HL-60 (cell line): ENCODE measurements at regions not wholly inside any gene's neighbourhood (a gene's known extent, or its start where the extent isn't known, plus 50 kb on each side); places are given as distances from the start of the nearest gene placed in this dataset.

Experiments
- DNase-seq, 2 experiments: peaks; one replicate each; pipeline ENCODE4 v3.0.0-alpha.2; 2010 to 2020; ENCODE audit warnings: low read depth in 1 of 2, low spot score in 1 of 2
- H3K27ac ChIP-seq: fragments of 250-450 bp; sonication (Bioruptor Pico); replicated peaks from 2 replicates; pipeline ENCODE4 v1.5.1; 2020; ENCODE audit warnings: mild to moderate bottlenecking, moderate library complexity
- H3K27me3 ChIP-seq: fragments of 250-450 bp; sonication (Bioruptor Pico); 2 replicates; pipeline ENCODE4 v1.5.1; 2021; ENCODE audit warnings: mild to moderate bottlenecking, moderate library complexity; ENCODE audit not compliant: insufficient read depth, poor library complexity, severe bottlenecking
- H3K4me3 ChIP-seq: replicated peaks from 2 replicates; pipeline ENCODE4 v1.5.1; 2011; ENCODE audit warnings: mild to moderate bottlenecking, control low read depth, low read length; ENCODE audit not compliant: insufficient read depth
- GABPA ChIP-seq: IDR thresholded peaks from 2 replicates; pipeline ENCODE4 v1.6.1; 2012; ENCODE audit warnings: low read depth
- POLR2AphosphoS5 ChIP-seq: IDR thresholded peaks from 2 replicates; pipeline ENCODE4 v1.6.1; 2012; ENCODE audit warnings: low read depth
- SPI1 ChIP-seq: IDR thresholded peaks from 2 replicates; pipeline ENCODE4 v1.6.1; 2012; ENCODE audit warnings: low read depth, mild to moderate bottlenecking, borderline replicate concordance
- TF ChIP-seq, protein P1 (sequence below): IDR thresholded peaks from 2 replicates; pipeline ENCODE4 v1.6.1; 2012; ENCODE audit warnings: low read depth; ENCODE audit not compliant: insufficient replicate concordance
- TF ChIP-seq, protein P2 (sequence below): IDR thresholded peaks from one replicate; pipeline ENCODE4 v1.5.1; 2011; ENCODE audit warnings: low read length, control low read depth, inconsistent platforms; ENCODE audit not compliant: insufficient read depth

DNA sequence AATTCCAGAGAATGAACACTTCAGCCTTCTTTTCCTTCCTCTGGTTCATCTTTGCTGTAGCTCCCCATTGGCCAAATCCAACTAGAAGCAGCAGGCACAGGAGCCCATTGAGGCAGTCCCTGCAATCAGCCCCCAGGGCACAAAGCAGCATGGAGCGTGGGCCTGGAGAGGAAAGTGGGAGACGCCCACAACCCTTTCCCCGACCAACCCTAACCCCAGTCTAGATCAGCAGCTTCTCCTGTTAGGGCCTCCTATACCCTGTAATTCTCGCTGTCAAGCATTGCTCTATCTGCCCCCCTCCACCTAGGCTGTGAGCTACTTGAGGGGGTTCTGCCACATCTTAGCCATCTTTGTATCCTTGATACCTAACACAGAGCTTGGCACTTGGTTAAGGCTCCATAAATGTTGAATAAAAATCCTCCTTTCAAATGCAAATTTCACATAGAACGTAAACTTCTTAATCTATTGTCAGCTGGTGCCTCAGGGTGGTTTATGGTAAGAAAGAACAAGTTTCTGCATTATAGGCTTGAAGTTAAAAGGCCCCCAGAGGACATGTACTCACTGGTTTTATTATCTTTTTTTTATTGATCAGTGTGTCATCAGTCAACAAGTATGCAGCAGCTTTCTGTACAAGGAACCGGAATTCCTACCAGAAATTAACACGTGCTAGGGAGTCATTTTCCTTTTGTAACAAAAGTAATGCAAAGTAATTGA, 97.9 kb upstream of the PFN2 start:
- no peak for DNase-seq
- Histone ChIP-seq H3K4me3 (no peak overlapping the region), H3K27ac (no peak overlapping the region), H3K27me3 (peaks cover 3% of the 10 kb centered on the region)
- TF ChIP-seq POLR2AphosphoS5 (no peak), GABPA (no peak), SPI1 (no peak)
- TF ChIP-seq, protein P1, sequence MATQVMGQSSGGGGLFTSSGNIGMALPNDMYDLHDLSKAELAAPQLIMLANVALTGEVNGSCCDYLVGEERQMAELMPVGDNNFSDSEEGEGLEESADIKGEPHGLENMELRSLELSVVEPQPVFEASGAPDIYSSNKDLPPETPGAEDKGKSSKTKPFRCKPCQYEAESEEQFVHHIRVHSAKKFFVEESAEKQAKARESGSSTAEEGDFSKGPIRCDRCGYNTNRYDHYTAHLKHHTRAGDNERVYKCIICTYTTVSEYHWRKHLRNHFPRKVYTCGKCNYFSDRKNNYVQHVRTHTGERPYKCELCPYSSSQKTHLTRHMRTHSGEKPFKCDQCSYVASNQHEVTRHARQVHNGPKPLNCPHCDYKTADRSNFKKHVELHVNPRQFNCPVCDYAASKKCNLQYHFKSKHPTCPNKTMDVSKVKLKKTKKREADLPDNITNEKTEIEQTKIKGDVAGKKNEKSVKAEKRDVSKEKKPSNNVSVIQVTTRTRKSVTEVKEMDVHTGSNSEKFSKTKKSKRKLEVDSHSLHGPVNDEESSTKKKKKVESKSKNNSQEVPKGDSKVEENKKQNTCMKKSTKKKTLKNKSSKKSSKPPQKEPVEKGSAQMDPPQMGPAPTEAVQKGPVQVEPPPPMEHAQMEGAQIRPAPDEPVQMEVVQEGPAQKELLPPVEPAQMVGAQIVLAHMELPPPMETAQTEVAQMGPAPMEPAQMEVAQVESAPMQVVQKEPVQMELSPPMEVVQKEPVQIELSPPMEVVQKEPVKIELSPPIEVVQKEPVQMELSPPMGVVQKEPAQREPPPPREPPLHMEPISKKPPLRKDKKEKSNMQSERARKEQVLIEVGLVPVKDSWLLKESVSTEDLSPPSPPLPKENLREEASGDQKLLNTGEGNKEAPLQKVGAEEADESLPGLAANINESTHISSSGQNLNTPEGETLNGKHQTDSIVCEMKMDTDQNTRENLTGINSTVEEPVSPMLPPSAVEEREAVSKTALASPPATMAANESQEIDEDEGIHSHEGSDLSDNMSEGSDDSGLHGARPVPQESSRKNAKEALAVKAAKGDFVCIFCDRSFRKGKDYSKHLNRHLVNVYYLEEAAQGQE = no peak
- TF ChIP-seq, protein P2, sequence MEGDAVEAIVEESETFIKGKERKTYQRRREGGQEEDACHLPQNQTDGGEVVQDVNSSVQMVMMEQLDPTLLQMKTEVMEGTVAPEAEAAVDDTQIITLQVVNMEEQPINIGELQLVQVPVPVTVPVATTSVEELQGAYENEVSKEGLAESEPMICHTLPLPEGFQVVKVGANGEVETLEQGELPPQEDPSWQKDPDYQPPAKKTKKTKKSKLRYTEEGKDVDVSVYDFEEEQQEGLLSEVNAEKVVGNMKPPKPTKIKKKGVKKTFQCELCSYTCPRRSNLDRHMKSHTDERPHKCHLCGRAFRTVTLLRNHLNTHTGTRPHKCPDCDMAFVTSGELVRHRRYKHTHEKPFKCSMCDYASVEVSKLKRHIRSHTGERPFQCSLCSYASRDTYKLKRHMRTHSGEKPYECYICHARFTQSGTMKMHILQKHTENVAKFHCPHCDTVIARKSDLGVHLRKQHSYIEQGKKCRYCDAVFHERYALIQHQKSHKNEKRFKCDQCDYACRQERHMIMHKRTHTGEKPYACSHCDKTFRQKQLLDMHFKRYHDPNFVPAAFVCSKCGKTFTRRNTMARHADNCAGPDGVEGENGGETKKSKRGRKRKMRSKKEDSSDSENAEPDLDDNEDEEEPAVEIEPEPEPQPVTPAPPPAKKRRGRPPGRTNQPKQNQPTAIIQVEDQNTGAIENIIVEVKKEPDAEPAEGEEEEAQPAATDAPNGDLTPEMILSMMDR = no peak

DNA sequence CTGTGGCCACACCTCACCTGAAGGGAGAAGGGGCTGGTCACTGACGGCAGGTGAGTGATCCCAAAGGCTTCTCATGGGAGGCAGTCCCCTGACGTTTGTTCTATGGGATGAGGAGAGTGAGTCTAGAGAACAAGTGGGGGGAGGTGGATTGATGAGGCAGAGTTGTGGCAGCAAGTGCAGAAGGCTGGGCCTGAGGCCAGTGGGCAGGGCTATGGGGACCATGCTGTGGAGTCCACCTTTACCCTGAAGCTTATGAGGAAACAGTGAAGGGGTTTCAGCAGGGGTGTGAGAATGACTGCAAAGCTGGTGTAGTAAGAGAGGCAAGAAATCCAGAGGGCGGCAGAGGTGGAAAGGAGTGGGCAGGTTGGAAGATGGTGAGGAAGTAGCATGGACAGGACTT, 96.9 kb upstream of the PFN2 start:
- Histone ChIP-seq H3K27ac (no peak overlapping the region), H3K4me3 (no peak overlapping the region), H3K27me3 (peaks cover 3% of the 10 kb centered on the region)
- no peak for DNase-seq
- no peak for TF ChIP-seq SPI1
- TF ChIP-seq, protein P2 = no peak
- TF ChIP-seq POLR2AphosphoS5 = no peak
- TF ChIP-seq GABPA = no peak
- TF ChIP-seq, protein P1 = no peak

DNA sequence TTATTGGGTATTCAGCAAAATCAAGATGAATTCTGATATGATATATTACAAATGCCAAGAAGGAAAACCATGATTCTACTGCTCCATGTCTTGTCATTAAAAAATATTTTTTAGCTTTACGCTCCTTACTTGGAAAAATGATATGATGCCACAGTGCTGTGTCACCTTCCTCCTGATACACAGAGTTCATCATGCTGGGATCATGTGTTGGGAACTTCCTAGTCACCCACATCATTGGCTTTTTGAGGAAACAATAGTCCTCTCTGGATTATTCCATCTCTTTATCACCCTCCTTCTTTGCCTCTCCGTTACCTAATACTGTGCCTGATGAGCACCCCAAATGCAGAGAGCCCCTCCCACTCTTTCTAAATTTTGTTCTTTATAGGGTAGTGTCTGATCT, 94.3 kb upstream of the PFN2 start:
- no peak for DNase-seq
- TF ChIP-seq, protein P2 = no peak
- TF ChIP-seq GABPA (no peak), SPI1 (no peak), POLR2AphosphoS5 (no peak)
- TF ChIP-seq, protein P1 = no peak
- peaks cover 3% of the 10 kb centered on the region for H3K27me3 ChIP-seq
- H3K27ac ChIP-seq = no peak overlapping the region
- no peak overlapping the region for H3K4me3 ChIP-seq
